GM12878 (cell line): ENCODE measurements at regions not wholly inside any gene's neighbourhood (a gene's known extent, or its start where the extent isn't known, plus 50 kb on each side); places are given as distances from the start of the nearest gene placed in this dataset.
A peak's percentile ranks its signal among the peaks of the same experiment; 100 is the strongest.

Experiments
- ATAC-seq: fragments of 200-7000 bp; cut with Tn5 transposase; 3 replicates; pipeline ENCODE4 v1.9.1; 2020; ENCODE audit warnings: mild to moderate bottlenecking, moderate library complexity
- BruUV-seq: library from RNA; stranded (reverse); fragments of 400-500 nt; replicated peaks from 2 replicates; lab custom pipeline; 2021; lab: Mats Ljungman, UMichigan
- CTCF ChIA-PET: fragments of 300-600 bp; sonication (Branson Sonifier 250); formaldehyde crosslinking; extraction: SDS; loops from one replicate; lab custom pipeline; 2021; ENCODE audit warnings: inconsistent platforms; lab: Yijun Ruan, JAX
- POLR2A ChIA-PET: fragments of 350-600 bp; formaldehyde crosslinking; extraction: SDS; loops from one replicate; lab custom pipeline; 2021; ENCODE audit warnings: inconsistent platforms; lab: Charles Lee
- RAD21 ChIA-PET: fragments of 300-600 bp; sonication (Branson Sonifier 250); formaldehyde crosslinking; loops from one replicate; lab custom pipeline; 2023; ENCODE audit warnings: antibody characterized with exemption; ENCODE audit not compliant: unreplicated experiment; lab: Charles Lee
- SMC1A ChIA-PET: fragments of 300-600 bp; sonication (Branson Sonifier 250); formaldehyde crosslinking; loops from one replicate; lab custom pipeline; 2023; ENCODE audit not compliant: unreplicated experiment, uncharacterized antibody; lab: Charles Lee
- DNase-seq: peaks from one replicate; pipeline ENCODE4 v3.0.0-alpha.2; 2011; ENCODE audit warnings: low read depth, low spot score
- FAIRE-seq: peaks from 3 replicates; lab custom pipeline; 2011; peaks lifted over from hg19 to GRCh38; lab: Jason Lieb, UNC
- H2AFZ ChIP-seq: 2 replicates; pipeline ENCODE4 v1.6.0; 2011; ENCODE audit warnings: low read depth, low read length, control low read depth; ENCODE audit not compliant: control insufficient read depth
- H3K27ac ChIP-seq: 2 replicates; pipeline ENCODE4 v1.5.1; 2011; ENCODE audit warnings: control low read depth; ENCODE audit not compliant: control insufficient read depth, insufficient read depth
- H3K27me3 ChIP-seq, 2 experiments: replicated peaks in 1 of 2; 2 replicates each; pipeline versions ENCODE4 v1.6.0 to v1.6.1; 2011; ENCODE audit warnings: low read length in 1 of 2; ENCODE audit not compliant: control insufficient read depth in 2 of 2, insufficient read depth in 2 of 2
- H3K36me3 ChIP-seq, 2 experiments: 2 replicates each; pipeline ENCODE4 v1.5.1; 2011; ENCODE audit warnings: low read length in 1 of 2; ENCODE audit not compliant: control insufficient read depth in 2 of 2, insufficient read depth in 2 of 2
- H3K4me1 ChIP-seq: 2 replicates; pipeline ENCODE4 v1.6.1; 2011; ENCODE audit warnings: mild to moderate bottlenecking, low read length, moderate library complexity, mixed read lengths; ENCODE audit not compliant: control insufficient read depth, insufficient read depth
- H3K4me2 ChIP-seq: 2 replicates; pipeline ENCODE4 v1.6.0; 2011; ENCODE audit warnings: control low read depth; ENCODE audit not compliant: control insufficient read depth, insufficient read depth
- H3K4me3 ChIP-seq: fragments of 200-600 bp; sonication (generic); 2 replicates; pipeline ENCODE4 v1.5.1; 2016
- H3K79me2 ChIP-seq: 2 replicates; pipeline ENCODE4 v1.6.0; 2011; ENCODE audit warnings: low read length; ENCODE audit not compliant: control insufficient read depth, insufficient read depth
- H3K9ac ChIP-seq: 2 replicates; pipeline ENCODE4 v1.8.0; 2011; ENCODE audit warnings: low read length, control low read depth, mixed read lengths; ENCODE audit not compliant: control insufficient read depth, insufficient read depth
- H3K9me3 ChIP-seq: replicated peaks from 3 replicates; pipeline ENCODE4 v1.5.1; 2011; ENCODE audit warnings: mild to moderate bottlenecking, low read length; ENCODE audit not compliant: control insufficient read depth, insufficient read depth
- H4K20me1 ChIP-seq: 2 replicates; pipeline ENCODE4 v1.6.0; 2011; ENCODE audit not compliant: control insufficient read depth, insufficient read depth
- ATF7 ChIP-seq: fragments of 450-650 bp; IDR thresholded peaks from 2 replicates; pipeline ENCODE4 v1.6.1; 2016; ENCODE audit warnings: low read depth, mild to moderate bottlenecking
- EED ChIP-seq: sonication (generic); IDR thresholded peaks from 2 replicates; pipeline ENCODE4 v1.6.1; 2016; ENCODE audit warnings: antibody characterized with exemption, low read depth
- EGR1 ChIP-seq, 2 experiments: IDR thresholded peaks; 1 replicate in 1 of 2; 2 replicates in 1 of 2; pipeline ENCODE4 v1.6.1; 2011 to 2012; ENCODE audit warnings: low read depth in 2 of 2, low read length in 2 of 2, borderline replicate concordance in 1 of 2, mild to moderate bottlenecking in 1 of 2, moderate library complexity in 1 of 2
- GABPA ChIP-seq: IDR thresholded peaks from 2 replicates; pipeline ENCODE4 v1.6.1; 2014; ENCODE audit warnings: antibody characterized with exemption, low read depth, mild to moderate bottlenecking, inconsistent platforms
- HCFC1 ChIP-seq: fragments of 150-350 bp; IDR thresholded peaks from 2 replicates; pipeline ENCODE4 v1.6.1; 2014; ENCODE audit warnings: low read length
- REST ChIP-seq: IDR thresholded peaks from 2 replicates; pipeline ENCODE4 v1.6.1; 2012; ENCODE audit warnings: mild to moderate bottlenecking, low read depth, low read length
- SMAD1 ChIP-seq: fragments of 450-650 bp; IDR thresholded peaks from 2 replicates; pipeline ENCODE4 v1.6.1; 2018; ENCODE audit warnings: mild to moderate bottlenecking, low read depth; ENCODE audit not compliant: partially characterized antibody
- USF1 ChIP-seq: IDR thresholded peaks from 2 replicates; pipeline ENCODE4 v1.6.1; 2011; ENCODE audit warnings: borderline replicate concordance, low read depth, mild to moderate bottlenecking, moderate library complexity, mixed read lengths, low read length; ENCODE audit not compliant: insufficient read depth; ENCODE audit errors: extremely low read length
- WGBS: methylation state at CpG from one replicate; pipeline ENCODE4 v1.1.6; 2016; ENCODE audit warnings: low lambda C conversion rate; ENCODE audit not compliant: insufficient replicate concordance, insufficient coverage; ENCODE audit errors: missing lambda C conversion rate; 5-methylcytosine and 5-hydroxymethylcytosine counted together
- in situ Hi-C: fragments of 300-500 bp; cut with MboI; formaldehyde crosslinking; loops from 9 replicates; pipeline ENCODE4 v1.14.3; 2018; ENCODE audit warnings: mixed read lengths
- intact Hi-C: fragments of 100-400 bp; cut with micrococcal nuclease; formaldehyde crosslinking; loops from one replicate; pipeline ENCODE4 v1.14.2; 2022; ENCODE audit not compliant: unreplicated experiment

GRCh38 chr13:94917824-94918223 lies 205.5 kb upstream of the SOX21 start:
- Histone ChIP-seq H2AFZ (no peak overlapping the region), H3K4me3 (no peak overlapping the region), H3K4me1 (no peaks in the 10 kb centered on the region), H4K20me1 (no peaks in the 10 kb centered on the region), H3K79me2 (no peaks in the 10 kb centered on the region), H3K4me2 (no peak overlapping the region), H3K36me3 (no peaks in the 10 kb centered on the region), H3K27ac (no peak overlapping the region), H3K9me3 (no peaks in the 10 kb centered on the region), H3K9ac (no peak overlapping the region), H3K27me3 (no peaks in the 10 kb centered on the region)
- SMC1A ChIA-PET = no interaction called here
- no peak for FAIRE-seq
- ATAC-seq = no peak
- TF ChIP-seq USF1 (no peak), HCFC1 (no peak), REST (peak; percentile 72), ATF7 (no peak), EED (no peak), SMAD1 (no peak), GABPA (no peak), EGR1 (IDR thresholded peaks at IDR 0.05; ENCODE audit: borderline replicate concordance in 1 of 2, low read depth in 2 of 2, low read length in 2 of 2) (no peak)
- CTCF ChIA-PET = no interaction called here
- BruUV-seq = no TSS peak
- intact Hi-C loops = no loop called here
- POLR2A ChIA-PET = no interaction called here
- WGBS = 12% methylated on average over 2 of the region's 2 CpGs
- RAD21 ChIA-PET = no interaction called here
- in situ Hi-C loops = no loop called here
- no peak for DNase-seq
